ENCODE measurements at regions not wholly inside any gene's neighbourhood (a gene's known extent, or its start where the extent isn't known, plus 50 kb on each side); places are given as distances from the start of the nearest gene placed in this dataset.
"Not testable (repeated sequence)": the region's sequence is repeated elsewhere in the genome, so short reads cannot be mapped to it uniquely, and the experiment has no call there.

DNA sequence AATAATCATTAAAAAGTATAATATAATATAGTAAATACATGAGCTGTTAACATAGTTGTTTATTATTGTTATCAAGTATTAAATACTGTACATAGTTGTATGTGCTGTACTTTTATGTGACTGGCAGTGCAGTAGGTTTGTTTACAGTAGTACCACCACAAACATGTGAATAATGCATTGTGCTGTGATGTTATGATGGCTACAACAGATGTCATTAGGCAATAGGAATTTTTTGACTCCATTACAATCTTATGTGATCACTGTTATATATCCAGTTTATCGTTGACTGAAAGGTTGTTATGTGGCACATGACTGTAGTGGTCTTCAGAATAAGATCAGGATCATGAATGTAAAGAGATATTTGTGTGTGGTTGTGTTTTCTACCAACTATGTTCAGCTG, 577.8 kb downstream of the JRKL start:
- no peak for DNase-seq (ENCODE audit: low read depth in 3 of 3, low spot score in 2 of 3)

- DNase-seq (ENCODE audit: low read depth in 3 of 3, low spot score in 2 of 3): no peak
Observed at GRCh38 chr11:96969251-96969650, 579.4 kb downstream of the JRKL start.

GRCh38 chr11:96978751-96979150, 588.9 kb downstream of the JRKL start:
- no peak for DNase-seq (ENCODE audit: low read depth in 3 of 3, low spot score in 2 of 3)

GRCh38 chr11:96986516-96986915, 596.7 kb downstream of the JRKL start:
- DNase-seq (ENCODE audit: low read depth in 3 of 3, low spot score in 2 of 3): no peak

- DNase-seq (ENCODE audit: low read depth in 3 of 3, low spot score in 2 of 3): no peak
Observed at GRCh38 chr11:96990914-96991313, 601.1 kb downstream of the JRKL start.

GRCh38 chr11:97000481-97000880, 610.7 kb downstream of the JRKL start:
- no peak for DNase-seq (ENCODE audit: low read depth in 3 of 3, low spot score in 2 of 3)

DNA sequence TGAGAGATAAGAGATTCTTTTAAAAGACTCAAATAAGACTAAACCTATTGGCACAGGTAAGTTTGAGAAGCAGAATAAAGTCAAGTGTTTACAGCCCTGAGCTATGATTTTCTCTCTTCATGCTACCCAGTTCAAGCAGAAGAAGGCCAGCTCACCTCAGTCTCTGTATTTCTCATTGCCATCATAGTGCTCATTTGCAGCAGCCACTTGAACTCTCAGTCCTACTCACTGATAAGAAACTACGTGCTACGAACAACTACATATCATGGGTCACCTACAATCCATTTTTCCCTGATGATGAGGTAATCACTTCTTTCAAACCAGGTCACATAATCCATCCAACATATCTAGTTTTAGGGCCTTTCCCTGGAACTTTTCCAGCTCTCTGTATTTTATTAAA, 617.5 kb downstream of the JRKL start:
- DNase-seq (ENCODE audit: low read depth in 3 of 3, low spot score in 2 of 3): no peak

DNA sequence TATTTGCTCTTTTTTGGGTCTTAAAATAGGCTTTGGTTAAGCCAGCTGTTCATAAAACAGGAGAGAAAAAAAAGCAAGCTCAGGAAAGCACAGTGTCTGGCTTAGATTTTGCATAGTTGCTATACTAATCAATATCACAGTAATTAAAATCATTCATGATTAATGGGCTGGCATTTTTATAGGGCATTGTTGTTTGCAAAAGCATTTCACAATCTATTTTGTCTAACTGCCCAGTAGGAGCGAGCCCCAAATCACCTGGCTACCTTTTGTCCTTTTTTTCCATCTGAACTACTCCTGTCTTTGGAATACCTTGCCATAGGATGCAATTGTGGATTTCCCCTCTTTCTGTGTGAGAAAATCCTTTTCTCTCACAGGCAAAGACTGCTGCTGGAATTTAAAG, 619.8 kb downstream of the JRKL start:
- no peak for DNase-seq (ENCODE audit: low read depth in 3 of 3, low spot score in 2 of 3)

GRCh38 chr11:97010997-97011396, 621.2 kb downstream of the JRKL start:
- not testable (repeated sequence) for DNase-seq (ENCODE audit: low read depth in 3 of 3, low spot score in 2 of 3)

DNA sequence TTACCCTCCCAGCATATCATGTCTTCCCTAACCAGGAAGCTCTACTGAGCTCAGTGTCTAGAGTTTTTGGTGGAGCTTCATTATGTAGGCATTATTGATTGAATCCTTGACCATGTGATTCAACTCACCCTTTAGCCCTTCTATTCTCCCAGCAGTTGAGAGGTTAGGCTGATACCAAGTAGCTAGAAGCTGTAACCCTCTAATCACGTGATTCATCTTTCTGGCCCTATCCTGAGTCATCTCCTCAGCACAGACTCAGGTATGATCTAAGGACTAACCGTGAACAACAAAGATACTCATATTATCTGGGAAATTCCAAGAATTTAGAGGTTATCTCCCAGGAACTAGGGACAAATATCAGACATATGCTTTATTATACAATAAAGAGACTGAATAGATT, 625.5 kb downstream of the JRKL start:
- no peak for DNase-seq (ENCODE audit: low read depth in 3 of 3, low spot score in 2 of 3)

DNA sequence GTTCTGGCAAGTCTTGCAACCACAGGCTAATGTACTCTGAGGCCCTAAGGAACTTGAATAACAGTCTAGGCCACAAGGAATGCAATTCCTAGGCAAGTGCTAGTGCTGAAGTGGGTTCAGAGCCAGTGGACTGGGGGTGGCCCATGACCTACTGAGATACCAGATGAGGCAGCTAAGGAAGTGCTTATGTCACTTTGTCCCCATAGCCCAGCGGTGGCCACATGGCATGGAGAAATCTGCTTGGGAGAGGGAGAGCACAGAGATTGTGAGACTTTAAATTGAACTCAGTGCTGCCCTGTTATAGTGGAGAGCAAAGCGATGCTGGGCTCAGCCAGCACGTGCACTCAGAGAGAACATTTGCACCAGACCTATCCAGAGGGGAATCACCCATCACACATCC, 629.5 kb downstream of the JRKL start:
- no peak for DNase-seq (ENCODE audit: low read depth in 3 of 3, low spot score in 2 of 3)

DNA sequence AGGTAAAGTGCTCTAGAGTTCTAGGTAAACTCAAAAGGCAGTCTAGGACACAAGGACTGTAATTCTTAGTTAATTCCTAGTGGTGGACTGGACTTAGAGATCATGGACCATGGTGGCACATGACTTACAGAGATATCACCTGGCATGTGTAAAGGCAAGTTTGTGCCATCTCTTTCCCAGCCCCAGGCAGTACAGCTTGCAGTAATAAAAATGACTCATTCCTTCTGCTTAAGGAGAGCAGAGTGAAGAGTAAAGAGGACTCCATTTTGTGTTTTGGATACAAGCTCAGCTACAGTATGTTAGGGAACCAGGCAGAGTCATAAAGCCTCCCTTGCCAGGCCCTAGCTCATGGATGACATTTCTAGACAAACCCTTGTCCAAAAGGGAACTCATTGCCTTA, 629.9 kb downstream of the JRKL start:
- no peak for DNase-seq (ENCODE audit: low read depth in 3 of 3, low spot score in 2 of 3)

- no peak for DNase-seq (ENCODE audit: low read depth in 3 of 3, low spot score in 2 of 3)
Observed at GRCh38 chr11:97022955-97023354, 633.1 kb downstream of the JRKL start.

GRCh38 chr11:97028836-97029406, 639.1 kb downstream of the JRKL start:
- DNase-seq (ENCODE audit: low read depth in 3 of 3, low spot score in 2 of 3): no peak

GRCh38 chr11:97033178-97033577, 643.4 kb downstream of the JRKL start:
- DNase-seq (ENCODE audit: low read depth in 3 of 3, low spot score in 2 of 3): no peak

- DNase-seq (ENCODE audit: low read depth in 3 of 3, low spot score in 2 of 3): no peak
Observed at GRCh38 chr11:97048481-97048880, 658.7 kb downstream of the JRKL start.

DNA sequence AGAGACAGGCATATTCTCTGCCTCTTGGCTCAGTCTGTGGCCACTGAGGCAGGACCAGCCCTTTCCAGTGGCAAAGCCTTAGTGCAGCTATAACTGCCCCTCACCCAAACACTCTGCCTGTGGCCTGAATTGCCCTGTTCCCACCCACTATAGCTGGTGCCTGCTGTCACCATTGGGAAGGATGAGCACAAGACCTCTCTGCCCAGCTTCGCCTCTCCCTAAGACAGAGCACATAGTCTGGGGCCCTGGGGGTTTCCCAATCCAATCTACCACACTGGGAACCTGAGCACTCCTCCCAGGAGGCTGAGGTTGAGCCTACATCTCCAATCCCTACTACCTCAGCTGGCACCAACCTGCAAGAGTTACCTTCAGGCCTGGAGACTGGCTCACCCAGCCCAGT, 670.4 kb downstream of the JRKL start:
- DNase-seq (ENCODE audit: low read depth in 3 of 3, low spot score in 2 of 3): no peak

- DNase-seq (ENCODE audit: low read depth in 3 of 3, low spot score in 2 of 3): no peak
Observed at GRCh38 chr11:97069160-97069559, 679.3 kb downstream of the JRKL start.

DNA sequence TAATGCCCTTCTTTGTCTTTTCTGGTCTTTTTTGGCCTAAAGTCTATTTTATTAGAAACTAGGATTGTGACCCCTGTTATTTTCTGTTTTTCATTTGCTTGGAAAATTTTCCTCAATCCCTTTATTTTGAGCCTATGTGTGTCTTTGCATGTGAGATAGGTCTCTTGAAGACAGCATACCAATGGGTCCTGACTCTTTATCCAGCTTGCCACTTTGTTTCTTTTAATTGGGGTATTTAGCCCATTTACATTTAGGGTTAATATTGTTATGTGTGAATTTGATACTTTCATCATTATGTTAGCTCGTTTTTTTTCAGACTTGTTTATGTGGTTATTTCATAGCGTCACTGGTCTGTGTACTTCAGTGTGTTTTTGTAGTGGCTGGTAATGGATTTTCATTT, 682.6 kb downstream of the JRKL start:
- no peak for DNase-seq (ENCODE audit: low read depth in 3 of 3, low spot score in 2 of 3)

DNA sequence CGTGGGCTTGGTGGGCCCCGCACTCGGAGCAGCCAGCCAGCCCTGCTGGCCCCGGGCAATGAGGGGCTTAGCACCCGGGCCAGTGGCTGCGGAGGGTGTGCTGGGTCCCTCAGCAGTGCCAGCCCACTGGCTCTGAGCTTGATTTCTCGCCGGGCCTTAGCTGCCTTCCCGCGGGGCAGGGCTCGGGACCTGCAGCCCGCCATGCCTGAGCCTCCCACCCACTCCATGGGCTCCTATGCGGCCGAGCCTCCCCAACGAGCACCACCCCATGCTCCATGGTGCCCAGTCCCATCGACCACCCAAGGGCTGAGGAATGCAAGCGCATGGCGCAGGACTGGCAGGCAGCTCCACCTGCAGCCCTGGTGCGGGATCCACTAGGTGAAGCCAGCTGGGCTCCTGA, 686.9 kb downstream of the JRKL start:
- not testable (repeated sequence) for DNase-seq (ENCODE audit: low read depth in 3 of 3, low spot score in 2 of 3)

DNA sequence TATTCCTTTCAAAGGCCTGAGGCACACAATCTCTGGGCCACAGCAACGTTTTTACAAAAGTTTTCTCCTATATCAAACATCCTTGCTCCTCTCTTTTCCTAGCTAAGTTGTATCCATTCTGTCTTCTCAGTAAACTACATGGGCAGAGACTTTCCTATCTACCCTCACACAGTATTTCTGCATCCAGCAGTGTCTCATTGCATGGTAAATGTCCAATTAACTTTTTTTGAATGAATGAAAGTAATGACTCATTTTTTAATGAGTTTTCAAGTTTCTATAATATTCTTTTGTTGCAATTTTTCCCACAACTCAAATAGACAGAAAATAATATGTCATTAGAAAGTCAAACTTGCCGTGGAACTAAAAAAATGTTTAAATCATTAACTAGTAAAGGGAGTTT, 688.6 kb downstream of the JRKL start:
- DNase-seq (ENCODE audit: low read depth in 3 of 3, low spot score in 2 of 3): no peak

DNA sequence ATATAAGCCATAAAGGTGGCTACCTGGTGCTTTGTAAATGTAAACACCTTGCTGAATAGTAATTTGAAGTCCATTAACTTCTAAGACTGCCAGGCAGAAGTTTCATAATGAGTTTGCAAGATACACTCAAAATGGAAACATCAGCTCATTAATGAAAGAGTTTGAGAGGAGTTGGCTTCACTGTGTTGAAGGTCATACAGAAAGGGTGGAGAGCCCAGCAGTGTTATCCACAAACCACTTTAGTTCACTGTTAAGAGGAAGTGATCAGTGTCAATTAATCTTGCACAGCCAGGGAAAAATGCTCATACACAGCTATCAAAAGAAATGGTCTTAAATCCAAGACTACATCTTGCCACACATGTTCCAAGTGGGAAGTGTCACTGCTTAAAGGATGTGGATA, 689.4 kb downstream of the JRKL start:
- no peak for DNase-seq (ENCODE audit: low read depth in 3 of 3, low spot score in 2 of 3)

GRCh38 chr11:97087419-97087818, 697.6 kb downstream of the JRKL start:
- no peak for DNase-seq (ENCODE audit: low read depth in 3 of 3, low spot score in 2 of 3)
